ENCODE measurements at regions not wholly inside any gene's neighbourhood (a gene's known extent, or its start where the extent isn't known, plus 50 kb on each side); places are given as distances from the start of the nearest gene placed in this dataset.

DNA sequence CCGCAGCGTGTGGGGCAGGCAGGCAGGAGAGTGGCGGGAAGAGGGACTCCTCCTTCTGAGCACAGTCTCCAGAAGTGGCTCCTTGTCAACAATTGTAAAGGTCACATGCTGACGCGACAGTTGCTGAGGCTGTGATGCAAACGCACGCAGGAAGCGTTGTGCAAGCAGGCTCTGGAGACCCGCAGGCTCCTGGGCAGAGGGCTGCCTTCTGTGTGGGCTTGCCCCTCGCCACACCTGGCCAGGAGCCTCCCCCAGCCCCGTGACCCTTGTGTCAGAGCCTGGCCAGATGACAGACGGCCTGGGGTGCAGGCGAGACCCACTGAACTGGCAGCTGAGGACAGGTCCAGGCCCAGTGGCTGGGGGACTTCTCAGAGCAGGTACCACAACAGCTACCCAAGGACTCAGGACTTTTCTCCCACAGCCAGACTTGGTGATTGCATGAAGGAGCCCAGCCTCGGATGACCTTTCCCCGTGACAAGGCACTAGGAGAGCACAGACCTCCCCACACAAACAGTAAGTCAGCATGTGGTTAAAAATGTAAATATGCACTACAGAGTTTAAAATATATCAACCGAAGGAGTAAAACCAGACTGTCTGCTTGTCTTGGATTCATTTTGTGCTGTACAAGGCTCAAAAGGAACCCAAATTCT, 222.1 kb upstream of the RREB1 start:
- H3K9ac ChIP-seq = no peak overlapping the region
- H3K4me2 ChIP-seq = no peak overlapping the region
- no peak overlapping the region for H3K4me3 ChIP-seq (ENCODE audit: low read depth in 2 of 2, low read length in 1 of 2)
- H3K9me2 ChIP-seq = no peaks in the 10 kb centered on the region
- TF ChIP-seq RFX5 (IDR thresholded peaks at IDR 0.05; ENCODE audit: low read length) (no peak), POLR2AphosphoS5 (IDR thresholded peaks at IDR 0.05; ENCODE audit: low read depth, low read length) (no peak), YY1 (IDR thresholded peaks at IDR 0.05; ENCODE audit: low read depth) (no peak), CHD2 (IDR thresholded peaks at IDR 0.05; ENCODE audit: low read length, partially characterized antibody) (no peak), RCOR1 (IDR thresholded peaks at IDR 0.05; ENCODE audit: low read length) (no peak), PBX3 (IDR thresholded peaks at IDR 0.05) (no peak), FOXJ3 (CRISPR knock-in tag; IDR thresholded peaks at IDR 0.05) (no peak), EP300 (IDR thresholded peaks at IDR 0.05; ENCODE audit: borderline replicate concordance in 1 of 2, low read depth in 1 of 2, low read length in 1 of 2) (no peak), JUND (IDR thresholded peaks at IDR 0.05) (no peak)
- TF ChIP-seq, protein P1, sequence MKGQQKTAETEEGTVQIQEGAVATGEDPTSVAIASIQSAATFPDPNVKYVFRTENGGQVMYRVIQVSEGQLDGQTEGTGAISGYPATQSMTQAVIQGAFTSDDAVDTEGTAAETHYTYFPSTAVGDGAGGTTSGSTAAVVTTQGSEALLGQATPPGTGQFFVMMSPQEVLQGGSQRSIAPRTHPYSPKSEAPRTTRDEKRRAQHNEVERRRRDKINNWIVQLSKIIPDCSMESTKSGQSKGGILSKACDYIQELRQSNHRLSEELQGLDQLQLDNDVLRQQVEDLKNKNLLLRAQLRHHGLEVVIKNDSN (IDR thresholded peaks at IDR 0.05; ENCODE audit: borderline replicate concordance, low read depth) = no peak
- TF ChIP-seq, protein P2, sequence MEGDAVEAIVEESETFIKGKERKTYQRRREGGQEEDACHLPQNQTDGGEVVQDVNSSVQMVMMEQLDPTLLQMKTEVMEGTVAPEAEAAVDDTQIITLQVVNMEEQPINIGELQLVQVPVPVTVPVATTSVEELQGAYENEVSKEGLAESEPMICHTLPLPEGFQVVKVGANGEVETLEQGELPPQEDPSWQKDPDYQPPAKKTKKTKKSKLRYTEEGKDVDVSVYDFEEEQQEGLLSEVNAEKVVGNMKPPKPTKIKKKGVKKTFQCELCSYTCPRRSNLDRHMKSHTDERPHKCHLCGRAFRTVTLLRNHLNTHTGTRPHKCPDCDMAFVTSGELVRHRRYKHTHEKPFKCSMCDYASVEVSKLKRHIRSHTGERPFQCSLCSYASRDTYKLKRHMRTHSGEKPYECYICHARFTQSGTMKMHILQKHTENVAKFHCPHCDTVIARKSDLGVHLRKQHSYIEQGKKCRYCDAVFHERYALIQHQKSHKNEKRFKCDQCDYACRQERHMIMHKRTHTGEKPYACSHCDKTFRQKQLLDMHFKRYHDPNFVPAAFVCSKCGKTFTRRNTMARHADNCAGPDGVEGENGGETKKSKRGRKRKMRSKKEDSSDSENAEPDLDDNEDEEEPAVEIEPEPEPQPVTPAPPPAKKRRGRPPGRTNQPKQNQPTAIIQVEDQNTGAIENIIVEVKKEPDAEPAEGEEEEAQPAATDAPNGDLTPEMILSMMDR (IDR thresholded peaks at IDR 0.05) = no peak
- TF ChIP-seq, protein P3, sequence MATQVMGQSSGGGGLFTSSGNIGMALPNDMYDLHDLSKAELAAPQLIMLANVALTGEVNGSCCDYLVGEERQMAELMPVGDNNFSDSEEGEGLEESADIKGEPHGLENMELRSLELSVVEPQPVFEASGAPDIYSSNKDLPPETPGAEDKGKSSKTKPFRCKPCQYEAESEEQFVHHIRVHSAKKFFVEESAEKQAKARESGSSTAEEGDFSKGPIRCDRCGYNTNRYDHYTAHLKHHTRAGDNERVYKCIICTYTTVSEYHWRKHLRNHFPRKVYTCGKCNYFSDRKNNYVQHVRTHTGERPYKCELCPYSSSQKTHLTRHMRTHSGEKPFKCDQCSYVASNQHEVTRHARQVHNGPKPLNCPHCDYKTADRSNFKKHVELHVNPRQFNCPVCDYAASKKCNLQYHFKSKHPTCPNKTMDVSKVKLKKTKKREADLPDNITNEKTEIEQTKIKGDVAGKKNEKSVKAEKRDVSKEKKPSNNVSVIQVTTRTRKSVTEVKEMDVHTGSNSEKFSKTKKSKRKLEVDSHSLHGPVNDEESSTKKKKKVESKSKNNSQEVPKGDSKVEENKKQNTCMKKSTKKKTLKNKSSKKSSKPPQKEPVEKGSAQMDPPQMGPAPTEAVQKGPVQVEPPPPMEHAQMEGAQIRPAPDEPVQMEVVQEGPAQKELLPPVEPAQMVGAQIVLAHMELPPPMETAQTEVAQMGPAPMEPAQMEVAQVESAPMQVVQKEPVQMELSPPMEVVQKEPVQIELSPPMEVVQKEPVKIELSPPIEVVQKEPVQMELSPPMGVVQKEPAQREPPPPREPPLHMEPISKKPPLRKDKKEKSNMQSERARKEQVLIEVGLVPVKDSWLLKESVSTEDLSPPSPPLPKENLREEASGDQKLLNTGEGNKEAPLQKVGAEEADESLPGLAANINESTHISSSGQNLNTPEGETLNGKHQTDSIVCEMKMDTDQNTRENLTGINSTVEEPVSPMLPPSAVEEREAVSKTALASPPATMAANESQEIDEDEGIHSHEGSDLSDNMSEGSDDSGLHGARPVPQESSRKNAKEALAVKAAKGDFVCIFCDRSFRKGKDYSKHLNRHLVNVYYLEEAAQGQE (IDR thresholded peaks at IDR 0.05; ENCODE audit: low read depth, low read length) = no peak
- no peaks in the 10 kb centered on the region for H3K9me3 ChIP-seq
- WGBS (ENCODE audit: low lambda C conversion rate) = 53% methylated on average over 5 of the region's 16 CpGs
- DNase-seq = no peak
- no peaks in the 10 kb centered on the region for H3K27me3 ChIP-seq (ENCODE audit: insufficient read depth)
- H3K36me3 ChIP-seq (replicated peaks in 1 of 2; ENCODE audit: control insufficient read depth in 1 of 2, insufficient read depth in 2 of 2, low read length in 1 of 2) = no peaks in the 10 kb centered on the region
- H3K4me1 ChIP-seq (ENCODE audit: control insufficient read depth in 1 of 2, insufficient read depth in 2 of 2, low read depth in 1 of 2, low read length in 1 of 2) = no peaks in the 10 kb centered on the region
- no peaks in the 10 kb centered on the region for H3K79me2 ChIP-seq (ENCODE audit: insufficient read depth)
- CTCF ChIA-PET = interaction anchor here (0.6 kb wide), 1 partner anchor 1672 kb away, joined by 3 read pairs; no protein-coding TSS in a partner anchor
- POLR2A ChIA-PET = no interaction called here
- H3K27ac ChIP-seq (ENCODE audit: low read depth in 2 of 2, low read length in 1 of 2) = no peak overlapping the region
- no peaks in the 10 kb centered on the region for H4K20me1 ChIP-seq (ENCODE audit: insufficient read depth)
- no peak overlapping the region for H2AFZ ChIP-seq (ENCODE audit: low read depth)
- no peaks in the 10 kb centered on the region for H3F3A ChIP-seq (replicated peaks; ENCODE audit: insufficient read depth)

All from SK-N-SH (cell line).